Mesothelial cell of epicardium (in vitro differentiated cells): ENCODE measurements at regions not wholly inside any gene's neighbourhood (a gene's known extent, or its start where the extent isn't known, plus 50 kb on each side); places are given as distances from the start of the nearest gene placed in this dataset.

Experiments
- DNase-seq, 2 experiments: peaks; one replicate each; pipeline ENCODE4 v3.0.0; 2021; ENCODE audit warnings: low spot score in 2 of 2; ENCODE audit not compliant: unreplicated experiment in 2 of 2
- H3K27ac Mint-ChIP-seq: 2 replicates; pipeline ENCODE4 v1.8.0; 2021; ENCODE audit warnings: mixed read lengths
- H3K27me3 Mint-ChIP-seq: 2 replicates; pipeline ENCODE4 v1.8.0; 2021; ENCODE audit warnings: low read depth, mixed read lengths
- H3K36me3 Mint-ChIP-seq: 2 replicates; pipeline ENCODE4 v1.8.0; 2021; ENCODE audit warnings: mixed read lengths
- H3K4me1 Mint-ChIP-seq: 2 replicates; pipeline ENCODE4 v1.8.0; 2021; ENCODE audit warnings: mixed read lengths
- H3K4me3 Mint-ChIP-seq: 2 replicates; pipeline ENCODE4 v1.8.0; 2021; ENCODE audit warnings: mild to moderate bottlenecking, moderate library complexity, mixed read lengths
- H3K9me3 Mint-ChIP-seq: 2 replicates; pipeline ENCODE4 v1.8.0; 2021; ENCODE audit warnings: mixed read lengths
- TF ChIP-seq, protein P1 (sequence below): fragments of 200-600 bp; sonication (generic); IDR thresholded peaks from one replicate; pipeline ENCODE4 v1.5.0; 2021; ENCODE audit warnings: antibody characterized with exemption; ENCODE audit not compliant: unreplicated experiment

GRCh38 chr1:2864203-2864905 is 62.9 kb upstream of the TTC34 start:
- Mint-ChIP-seq H3K4me1 (no peaks in the 10 kb centered on the region), H3K27me3 (no peaks in the 10 kb centered on the region), H3K4me3 (no peak overlapping the region), H3K27ac (no peak overlapping the region), H3K36me3 (no peaks in the 10 kb centered on the region), H3K9me3 (peaks cover 7% of the 10 kb centered on the region)
- TF ChIP-seq, protein P1, sequence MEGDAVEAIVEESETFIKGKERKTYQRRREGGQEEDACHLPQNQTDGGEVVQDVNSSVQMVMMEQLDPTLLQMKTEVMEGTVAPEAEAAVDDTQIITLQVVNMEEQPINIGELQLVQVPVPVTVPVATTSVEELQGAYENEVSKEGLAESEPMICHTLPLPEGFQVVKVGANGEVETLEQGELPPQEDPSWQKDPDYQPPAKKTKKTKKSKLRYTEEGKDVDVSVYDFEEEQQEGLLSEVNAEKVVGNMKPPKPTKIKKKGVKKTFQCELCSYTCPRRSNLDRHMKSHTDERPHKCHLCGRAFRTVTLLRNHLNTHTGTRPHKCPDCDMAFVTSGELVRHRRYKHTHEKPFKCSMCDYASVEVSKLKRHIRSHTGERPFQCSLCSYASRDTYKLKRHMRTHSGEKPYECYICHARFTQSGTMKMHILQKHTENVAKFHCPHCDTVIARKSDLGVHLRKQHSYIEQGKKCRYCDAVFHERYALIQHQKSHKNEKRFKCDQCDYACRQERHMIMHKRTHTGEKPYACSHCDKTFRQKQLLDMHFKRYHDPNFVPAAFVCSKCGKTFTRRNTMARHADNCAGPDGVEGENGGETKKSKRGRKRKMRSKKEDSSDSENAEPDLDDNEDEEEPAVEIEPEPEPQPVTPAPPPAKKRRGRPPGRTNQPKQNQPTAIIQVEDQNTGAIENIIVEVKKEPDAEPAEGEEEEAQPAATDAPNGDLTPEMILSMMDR: no peak
- no peak for DNase-seq

DNA sequence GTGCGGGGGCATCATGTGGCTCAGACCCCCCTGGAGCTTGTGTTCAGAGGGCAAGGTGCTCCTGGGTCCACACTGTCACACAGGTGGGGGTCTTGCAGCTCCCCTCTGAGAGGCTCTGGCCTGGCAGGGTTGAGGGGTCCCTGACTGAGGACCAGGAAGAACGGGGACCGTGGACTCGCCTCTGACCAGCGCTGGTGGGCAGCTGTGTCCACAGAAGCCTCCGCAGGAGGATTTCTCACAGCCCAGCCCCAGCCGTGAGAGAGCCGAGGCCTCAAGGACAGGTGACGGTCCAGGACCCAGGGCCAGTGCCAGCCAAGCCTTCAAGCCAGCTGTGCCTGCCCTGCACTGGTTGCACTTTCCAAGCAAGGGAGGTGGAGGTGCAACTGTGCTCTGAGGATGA is 63.5 kb upstream of the TTC34 start:
- Mint-ChIP-seq H3K4me1 (no peaks in the 10 kb centered on the region), H3K9me3 (peaks cover 7% of the 10 kb centered on the region), H3K27me3 (no peaks in the 10 kb centered on the region), H3K4me3 (no peak overlapping the region), H3K36me3 (no peaks in the 10 kb centered on the region), H3K27ac (no peak overlapping the region)
- TF ChIP-seq, protein P1: no peak
- DNase-seq: no peak

DNA sequence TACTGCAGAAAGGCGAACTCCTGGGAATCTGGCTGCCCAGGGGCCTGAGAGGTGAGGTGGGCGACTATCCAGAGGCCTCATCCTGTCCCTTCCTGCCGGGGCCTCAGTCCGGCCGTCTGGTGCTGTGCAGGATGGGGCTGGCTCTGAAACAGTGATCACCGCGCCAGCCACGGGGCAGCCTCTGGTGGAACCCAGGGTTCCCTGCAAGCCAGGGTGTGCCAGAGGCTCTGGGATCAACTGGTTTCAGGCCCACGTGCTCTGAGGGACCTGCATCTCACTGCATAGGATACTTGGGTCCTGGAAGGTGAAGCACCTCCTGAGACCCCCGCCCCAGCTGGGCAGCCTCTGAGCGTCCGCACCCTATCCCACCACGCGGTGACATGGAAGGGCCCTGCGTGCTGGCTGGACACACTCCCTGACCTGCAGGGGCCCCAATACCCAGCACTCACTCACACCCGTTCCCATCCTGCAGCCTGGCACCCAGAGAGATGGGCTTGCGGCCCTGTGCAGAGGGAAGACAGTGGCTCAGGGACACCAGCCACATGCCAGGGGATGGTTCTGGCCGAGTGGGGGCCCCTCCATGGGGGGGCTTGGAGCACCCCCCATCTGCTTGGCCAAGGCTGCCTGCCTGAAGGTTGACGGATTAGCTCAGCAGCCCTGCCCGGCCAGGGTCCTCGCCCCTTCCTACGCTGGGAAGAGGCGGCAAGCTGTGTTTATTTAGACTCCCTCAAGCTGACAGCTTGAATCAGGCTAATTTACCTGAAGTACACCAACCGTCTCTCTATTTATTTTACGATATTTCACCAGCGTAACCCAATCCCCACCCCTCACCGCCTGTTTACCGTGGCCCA is 64.3 kb upstream of the TTC34 start:
- Mint-ChIP-seq H3K4me3 (no peak overlapping the region), H3K36me3 (no peaks in the 10 kb centered on the region), H3K9me3 (peaks cover 10% of the 10 kb centered on the region), H3K27me3 (no peaks in the 10 kb centered on the region), H3K27ac (no peak overlapping the region), H3K4me1 (no peaks in the 10 kb centered on the region)
- TF ChIP-seq, protein P1: no peak
- no peak for DNase-seq

GRCh38 chr1:2866422-2867086 is 65.1 kb upstream of the TTC34 start:
- TF ChIP-seq, protein P1: no peak
- Mint-ChIP-seq H3K27ac (no peak overlapping the region), H3K36me3 (peaks cover 3% of the 10 kb centered on the region), H3K4me3 (no peak overlapping the region), H3K4me1 (no peaks in the 10 kb centered on the region), H3K9me3 (peaks cover 13% of the 10 kb centered on the region), H3K27me3 (no peaks in the 10 kb centered on the region)
- DNase-seq: no peak

- DNase-seq: no peak
- TF ChIP-seq, protein P1: no peak
- H3K9me3 Mint-ChIP-seq: peaks cover 13% of the 10 kb centered on the region
- peaks cover 3% of the 10 kb centered on the region for H3K36me3 Mint-ChIP-seq
- no peak overlapping the region for H3K27ac Mint-ChIP-seq
- H3K4me3 Mint-ChIP-seq: no peak overlapping the region
- no peaks in the 10 kb centered on the region for H3K27me3 Mint-ChIP-seq
- H3K4me1 Mint-ChIP-seq: no peaks in the 10 kb centered on the region
Observed at GRCh38 chr1:2867087-2867425, 65.6 kb upstream of the TTC34 start.
